HG03097 (cell line): ENCODE measurements at regions not wholly inside any gene's neighbourhood (a gene's known extent, or its start where the extent isn't known, plus 50 kb on each side); places are given as distances from the start of the nearest gene placed in this dataset.
"Not testable (repeated sequence)": the region's sequence is repeated elsewhere in the genome, so short reads cannot be mapped to it uniquely, and the experiment has no call there.

ENCODE experiments used
- ATAC-seq: cut with Tn5 transposase; IDR thresholded peaks from one replicate; pipeline ENCODE4 v1.9.1; 2021; ENCODE audit not compliant: unreplicated experiment, low FRiP score

GRCh38 chr2:3039188-3040065 lies 338.2 kb downstream of the EIPR1 start:
- no peak for ATAC-seq

- no peak for ATAC-seq
Measured at GRCh38 chr2:3038636-3039035, 339.0 kb downstream of the EIPR1 start.

- no peak for ATAC-seq
Measured at GRCh38 chr2:3037196-3038194, 340.1 kb downstream of the EIPR1 start.

- no peak for ATAC-seq
Measured at GRCh38 chr2:3036432-3037125, 341.0 kb downstream of the EIPR1 start.

GRCh38 chr2:3035385-3036050 lies 342.1 kb downstream of the EIPR1 start:
- ATAC-seq: no peak

GRCh38 chr2:3034856-3035255 lies 342.8 kb downstream of the EIPR1 start:
- ATAC-seq: no peak

GRCh38 chr2:3034396-3034795 lies 343.2 kb downstream of the EIPR1 start:
- ATAC-seq: no peak

GRCh38 chr2:3033315-3033714 lies 344.3 kb downstream of the EIPR1 start:
- no peak for ATAC-seq

GRCh38 chr2:3030791-3031190 lies 346.8 kb downstream of the EIPR1 start:
- not testable (repeated sequence) for ATAC-seq

GRCh38 chr2:3025984-3026383 lies 351.6 kb downstream of the EIPR1 start:
- ATAC-seq: no peak

- ATAC-seq: no peak
Measured at GRCh38 chr2:3025261-3025660, 352.4 kb downstream of the EIPR1 start.

- ATAC-seq: no peak
Measured at GRCh38 chr2:3024401-3024935, 353.1 kb downstream of the EIPR1 start.

- ATAC-seq: no peak
Measured at GRCh38 chr2:3023531-3023930, 354.1 kb downstream of the EIPR1 start.

- no peak for ATAC-seq
Measured at GRCh38 chr2:3022841-3023372, 354.7 kb downstream of the EIPR1 start.

GRCh38 chr2:3021720-3022119 lies 355.9 kb downstream of the EIPR1 start:
- no peak for ATAC-seq

- no peak for ATAC-seq
Measured at GRCh38 chr2:3010001-3010400, 367.6 kb downstream of the EIPR1 start.

GRCh38 chr2:3009483-3009882 lies 368.1 kb downstream of the EIPR1 start:
- ATAC-seq: no peak

- no peak for ATAC-seq
Measured at GRCh38 chr2:3009005-3009404, 368.6 kb downstream of the EIPR1 start.

- ATAC-seq: no peak
Measured at GRCh38 chr2:3008561-3008960, 369.1 kb downstream of the EIPR1 start.

- ATAC-seq: no peak
Measured at GRCh38 chr2:3007135-3007534, 370.5 kb downstream of the EIPR1 start.
